ENCODE measurements at regions not wholly inside any gene's neighbourhood (a gene's known extent, or its start where the extent isn't known, plus 50 kb on each side); places are given as distances from the start of the nearest gene placed in this dataset.

- H3K4me1 ChIP-seq (ENCODE audit: insufficient read depth): no peaks in the 10 kb centered on the region
- no peak overlapping the region for H3K4me3 ChIP-seq
- H3K27me3 ChIP-seq: no peaks in the 10 kb centered on the region
- TF ChIP-seq EZH2phosphoT487 (IDR thresholded peaks at IDR 0.05; ENCODE audit: low read depth, severe bottlenecking, unreplicated experiment) (no peak), EZH2 (IDR thresholded peaks at IDR 0.05; ENCODE audit: borderline replicate concordance) (no peak), CTCF (IDR thresholded peaks at IDR 0.05; ENCODE audit: poor library complexity) (no peak)
- no peaks in the 10 kb centered on the region for H3K36me3 ChIP-seq (replicated peaks; ENCODE audit: insufficient read depth, low read depth)
- H2AFZ ChIP-seq: no peak overlapping the region
- H3K9me3 ChIP-seq (ENCODE audit: low read depth): no peaks in the 10 kb centered on the region
- no peaks in the 10 kb centered on the region for H3K9me2 ChIP-seq (replicated peaks; ENCODE audit: insufficient read depth)
- no peak overlapping the region for H3K4me2 ChIP-seq
- H3K79me2 ChIP-seq: no peaks in the 10 kb centered on the region
- no peaks in the 10 kb centered on the region for H4K20me1 ChIP-seq (ENCODE audit: insufficient read depth, poor library complexity, severe bottlenecking)
- WGBS (ENCODE audit: low lambda C conversion rate, missing lambda C conversion rate): 85% methylated on average over 10 of the region's 10 CpGs
- no peak overlapping the region for H3K27ac ChIP-seq
- DNase-seq (ENCODE audit: low spot score): no peak
Observed at GRCh38 chr6:14542670-14543366, 425.2 kb downstream of the CD83 start.

GRCh38 chr6:14543971-14544585, 426.5 kb downstream of the CD83 start:
- no peaks in the 10 kb centered on the region for H3K27me3 ChIP-seq
- H3K36me3 ChIP-seq (replicated peaks; ENCODE audit: insufficient read depth, low read depth): no peaks in the 10 kb centered on the region
- no peak overlapping the region for H2AFZ ChIP-seq
- DNase-seq (ENCODE audit: low spot score): no peak
- no peak overlapping the region for H3K27ac ChIP-seq
- 61% methylated on average over 6 of the region's 6 CpGs for WGBS (ENCODE audit: low lambda C conversion rate, missing lambda C conversion rate)
- no peaks in the 10 kb centered on the region for H3K9me3 ChIP-seq (ENCODE audit: low read depth)
- no peaks in the 10 kb centered on the region for H4K20me1 ChIP-seq (ENCODE audit: insufficient read depth, poor library complexity, severe bottlenecking)
- TF ChIP-seq CTCF (IDR thresholded peaks at IDR 0.05; ENCODE audit: poor library complexity) (no peak), EZH2 (IDR thresholded peaks at IDR 0.05; ENCODE audit: borderline replicate concordance) (no peak), EZH2phosphoT487 (IDR thresholded peaks at IDR 0.05; ENCODE audit: low read depth, severe bottlenecking, unreplicated experiment) (no peak)
- H3K9me2 ChIP-seq (replicated peaks; ENCODE audit: insufficient read depth): no peaks in the 10 kb centered on the region
- H3K79me2 ChIP-seq: no peaks in the 10 kb centered on the region
- no peaks in the 10 kb centered on the region for H3K4me1 ChIP-seq (ENCODE audit: insufficient read depth)
- no peak overlapping the region for H3K4me3 ChIP-seq
- no peak overlapping the region for H3K4me2 ChIP-seq

- H3K9me3 ChIP-seq (ENCODE audit: low read depth): no peaks in the 10 kb centered on the region
- WGBS (ENCODE audit: low lambda C conversion rate, missing lambda C conversion rate): 64% methylated on average over 3 of the region's 3 CpGs
- no peaks in the 10 kb centered on the region for H3K9me2 ChIP-seq (replicated peaks; ENCODE audit: insufficient read depth)
- H3K4me2 ChIP-seq: no peak overlapping the region
- TF ChIP-seq EZH2phosphoT487 (IDR thresholded peaks at IDR 0.05; ENCODE audit: low read depth, severe bottlenecking, unreplicated experiment) (no peak), EZH2 (IDR thresholded peaks at IDR 0.05; ENCODE audit: borderline replicate concordance) (no peak), CTCF (IDR thresholded peaks at IDR 0.05; ENCODE audit: poor library complexity) (no peak)
- H3K27ac ChIP-seq: no peak overlapping the region
- no peaks in the 10 kb centered on the region for H3K27me3 ChIP-seq
- H3K4me1 ChIP-seq (ENCODE audit: insufficient read depth): peaks cover 5% of the 10 kb centered on the region
- no peak overlapping the region for H3K4me3 ChIP-seq
- no peaks in the 10 kb centered on the region for H3K36me3 ChIP-seq (replicated peaks; ENCODE audit: insufficient read depth, low read depth)
- H4K20me1 ChIP-seq (ENCODE audit: insufficient read depth, poor library complexity, severe bottlenecking): no peaks in the 10 kb centered on the region
- no peaks in the 10 kb centered on the region for H3K79me2 ChIP-seq
- no peak overlapping the region for H2AFZ ChIP-seq
- DNase-seq (ENCODE audit: low spot score): no peak
Observed at GRCh38 chr6:14544666-14545065, 427.1 kb downstream of the CD83 start.
